Stomach (tissue), 8 donors: ENCODE measurements at regions not wholly inside any gene's neighbourhood (a gene's known extent, or its start where the extent isn't known, plus 50 kb on each side); places are given as distances from the start of the nearest gene placed in this dataset.

Source experiments
- DNase-seq, 2 donors: peaks; one replicate each; pipeline versions ENCODE4 v3.0.0 to v3.0.0-alpha.2; 2013 to 2019
- H3K27ac ChIP-seq, 5 donors: fragments of 200-600 bp in 4 of 5; sonication (generic) in 4 of 5; one replicate each; pipeline ENCODE4 v1.5.1; 2013 to 2019; ENCODE audit warnings: mild to moderate bottlenecking in 1 of 5, moderate library complexity in 1 of 5
- H3K27me3 ChIP-seq, 3 donors: fragments of 200-600 bp; sonication (generic); one replicate each; pipeline ENCODE4 v1.5.1; 2017 to 2019; ENCODE audit warnings: mixed run types in 1 of 3
- H3K36me3 ChIP-seq, 4 donors: fragments of 200-600 bp; sonication (generic); 1 replicate in 3 of 4; 2 replicates in 1 of 4; pipeline ENCODE4 v1.5.1; 2016 to 2019
- H3K4me1 ChIP-seq, 4 donors: fragments of 200-600 bp; sonication (generic); one replicate each; pipeline ENCODE4 v1.5.1; 2016 to 2019
- H3K4me3 ChIP-seq, 4 donors: fragments of 200-600 bp; sonication (generic) in 3 of 4; one replicate each; pipeline ENCODE4 v1.5.1; 2016 to 2019; ENCODE audit warnings: mild to moderate bottlenecking in 1 of 4
- H3K9me3 ChIP-seq, 4 donors: fragments of 200-600 bp; sonication (generic); one replicate each; pipeline ENCODE4 v1.5.1; 2016 to 2019
- CTCF ChIP-seq, 7 experiments: fragments of 450-650 bp in 4 of 7; fragments of 200-600 bp in 3 of 7; sonication (generic) in 3 of 7; IDR thresholded peaks; one replicate each; pipeline ENCODE4 v1.5.1; 2016 to 2019; ENCODE audit warnings: antibody characterized with exemption in 7 of 7, control low read depth in 2 of 7, mild to moderate bottlenecking in 1 of 7
- EP300 ChIP-seq: sonication (generic); formaldehyde crosslinking; IDR thresholded peaks from one replicate; pipeline ENCODE4 v1.6.1; 2017; ENCODE audit warnings: antibody characterized with exemption
- POLR2A ChIP-seq, 4 donors: fragments of 450-650 bp; IDR thresholded peaks; one replicate each; pipeline ENCODE4 v1.6.1; 2016; ENCODE audit warnings: antibody characterized with exemption in 4 of 4, control low read depth in 2 of 4, mild to moderate bottlenecking in 1 of 4, moderate library complexity in 1 of 4
- POLR2AphosphoS5 ChIP-seq, 3 donors: sonication (generic); formaldehyde crosslinking; IDR thresholded peaks; one replicate each; pipeline ENCODE4 v1.6.1; 2016; ENCODE audit warnings: antibody characterized with exemption in 3 of 3
- WGBS, 5 donors: extraction: QIAGEN DNeasy Blood & Tissue Kit in 3 of 5; methylation state at CpG; one replicate each; pipeline versions ENCODE4 v1.1.5 to v1.1.7; 2013 to 2018; 5-methylcytosine and 5-hydroxymethylcytosine counted together
- intact Hi-C: fragments of 100-400 bp; cut with DNase I; formaldehyde crosslinking; loops from one replicate; pipeline ENCODE4 v1.15.1; 2023; ENCODE audit warnings: low total_unique reads
- donor health status: healthy with polysubstance abuse.
- donor health status: Bipolar disorder and iron deficiency.
- donor health status: healthy.

- Histone ChIP-seq H3K4me3 (no peak overlapping the region), H3K27me3 (no peaks in the 10 kb centered on the region), H3K9me3 (no peaks in the 10 kb centered on the region), H3K36me3 (no peaks in the 10 kb centered on the region), H3K4me1 (no peaks in the 10 kb centered on the region), H3K27ac (no peak overlapping the region)
- intact Hi-C loops, result no loop called here
- TF ChIP-seq POLR2A (IDR thresholded peaks at IDR 0.05), result no peak
- no peak for TF ChIP-seq EP300
- no peak for TF ChIP-seq CTCF (IDR thresholded peaks at IDR 0.05)
- no peak for TF ChIP-seq POLR2AphosphoS5 (IDR thresholded peaks at IDR 0.05)
- WGBS, 5 donors, result 74 to 85% (median 77%) methylated on average over 2 of the region's 2 CpGs
- DNase-seq, result no peak
These were observed 318.4 kb upstream of the RGS18 start for GRCh38 chr1:191839891-191840290.

- no peak overlapping the region for H3K4me3 ChIP-seq
- no peaks in the 10 kb centered on the region for H3K36me3 ChIP-seq
- TF ChIP-seq POLR2AphosphoS5 (IDR thresholded peaks at IDR 0.05), result no peak
- no peak for TF ChIP-seq POLR2A (IDR thresholded peaks at IDR 0.05)
- TF ChIP-seq CTCF (IDR thresholded peaks at IDR 0.05), result no peak
- TF ChIP-seq EP300, result no peak
- 56 to 80% (median 69%) methylated on average over 1 of the region's 1 CpG for WGBS, 5 donors
- H3K4me1 ChIP-seq, result no peaks in the 10 kb centered on the region
- no peak for DNase-seq
- no peaks in the 10 kb centered on the region for H3K27me3 ChIP-seq
- no peaks in the 10 kb centered on the region for H3K9me3 ChIP-seq
- H3K27ac ChIP-seq, result no peak overlapping the region
- intact Hi-C loops, result no loop called here
These were observed 306.3 kb upstream of the RGS18 start for GRCh38 chr1:191851799-191852595.

- H3K4me3 ChIP-seq, result no peak overlapping the region
- no peak overlapping the region for H3K27ac ChIP-seq
- intact Hi-C loops, result no loop called here
- H3K4me1 ChIP-seq, result no peaks in the 10 kb centered on the region
- no peaks in the 10 kb centered on the region for H3K9me3 ChIP-seq
- no peaks in the 10 kb centered on the region for H3K36me3 ChIP-seq
- TF ChIP-seq EP300 (no peak), CTCF (IDR thresholded peaks at IDR 0.05) (no peak), POLR2AphosphoS5 (IDR thresholded peaks at IDR 0.05) (no peak), POLR2A (IDR thresholded peaks at IDR 0.05) (no peak)
- no peak for DNase-seq
- 77 to 94% (median 90%) methylated on average over 1 of the region's 1 CpG for WGBS, 5 donors
- H3K27me3 ChIP-seq, result no peaks in the 10 kb centered on the region
These were observed 305.4 kb upstream of the RGS18 start for GRCh38 chr1:191852907-191853306.

- H3K27ac ChIP-seq, result no peak overlapping the region
- H3K36me3 ChIP-seq, result no peaks in the 10 kb centered on the region
- H3K4me1 ChIP-seq, result no peaks in the 10 kb centered on the region
- H3K9me3 ChIP-seq, result peaks cover 0 to 11% (median 0%) of the 10 kb centered on the region in 4 donors
- no peak for DNase-seq
- no peaks in the 10 kb centered on the region for H3K27me3 ChIP-seq
- H3K4me3 ChIP-seq, result no peak overlapping the region
- intact Hi-C loops, result no loop called here
- 43 to 71% (median 58%) methylated on average over 1 of the region's 1 CpG for WGBS, 5 donors
- TF ChIP-seq POLR2AphosphoS5 (IDR thresholded peaks at IDR 0.05), result no peak
- TF ChIP-seq EP300, result no peak
- TF ChIP-seq POLR2A (IDR thresholded peaks at IDR 0.05), result no peak
- no peak for TF ChIP-seq CTCF (IDR thresholded peaks at IDR 0.05)
These were observed 300.7 kb upstream of the RGS18 start for GRCh38 chr1:191857600-191857999.
